GM10266 (cell line): ENCODE measurements at regions not wholly inside any gene's neighbourhood (a gene's known extent, or its start where the extent isn't known, plus 50 kb on each side); places are given as distances from the start of the nearest gene placed in this dataset.

Source experiments
- DNase-seq: peaks from one replicate; pipeline ENCODE4 v3.0.0; 2012; ENCODE audit errors: extremely low spot score
- CTCF ChIP-seq: IDR thresholded peaks from 2 replicates; pipeline ENCODE4 v1.5.1; 2012; ENCODE audit warnings: mild to moderate bottlenecking, low read depth; ENCODE audit not compliant: control insufficient read depth, insufficient read depth; ENCODE audit errors: missing control alignments

- TF ChIP-seq CTCF = no peak
- no peak for DNase-seq
Observed at GRCh38 chr22:27246558-27246957, 555.0 kb downstream of the MN1 start.

GRCh38 chr22:27247701-27248434 lies 553.7 kb downstream of the MN1 start:
- no peak for DNase-seq
- no peak for TF ChIP-seq CTCF

- no peak for TF ChIP-seq CTCF
- no peak for DNase-seq
Observed at GRCh38 chr22:27250418-27250817, 551.1 kb downstream of the MN1 start.

GRCh38 chr22:27250886-27251285 lies 550.7 kb downstream of the MN1 start:
- DNase-seq = no peak
- no peak for TF ChIP-seq CTCF

- no peak for TF ChIP-seq CTCF
- DNase-seq = no peak
Observed at GRCh38 chr22:27251563-27251962, 550.0 kb downstream of the MN1 start.

GRCh38 chr22:27252282-27253049 lies 549.1 kb downstream of the MN1 start:
- no peak for TF ChIP-seq CTCF
- no peak for DNase-seq
